ENCODE measurements at regions not wholly inside any gene's neighbourhood (a gene's known extent, or its start where the extent isn't known, plus 50 kb on each side); places are given as distances from the start of the nearest gene placed in this dataset.

- TF ChIP-seq ZNF26 (tag by site-specific recombination; IDR thresholded peaks at IDR 0.05): no peak
- TF ChIP-seq ZBTB48 (tag by site-specific recombination; IDR thresholded peaks at IDR 0.05): no peak
- no peak for TF ChIP-seq SP7 (tag by site-specific recombination; IDR thresholded peaks at IDR 0.05)
- no peak for TF ChIP-seq ZBTB17 (tag by site-specific recombination; IDR thresholded peaks at IDR 0.05)
- TF ChIP-seq ZNF416 (tag by site-specific recombination; IDR thresholded peaks at IDR 0.05): no peak
- TF ChIP-seq, protein P1, sequence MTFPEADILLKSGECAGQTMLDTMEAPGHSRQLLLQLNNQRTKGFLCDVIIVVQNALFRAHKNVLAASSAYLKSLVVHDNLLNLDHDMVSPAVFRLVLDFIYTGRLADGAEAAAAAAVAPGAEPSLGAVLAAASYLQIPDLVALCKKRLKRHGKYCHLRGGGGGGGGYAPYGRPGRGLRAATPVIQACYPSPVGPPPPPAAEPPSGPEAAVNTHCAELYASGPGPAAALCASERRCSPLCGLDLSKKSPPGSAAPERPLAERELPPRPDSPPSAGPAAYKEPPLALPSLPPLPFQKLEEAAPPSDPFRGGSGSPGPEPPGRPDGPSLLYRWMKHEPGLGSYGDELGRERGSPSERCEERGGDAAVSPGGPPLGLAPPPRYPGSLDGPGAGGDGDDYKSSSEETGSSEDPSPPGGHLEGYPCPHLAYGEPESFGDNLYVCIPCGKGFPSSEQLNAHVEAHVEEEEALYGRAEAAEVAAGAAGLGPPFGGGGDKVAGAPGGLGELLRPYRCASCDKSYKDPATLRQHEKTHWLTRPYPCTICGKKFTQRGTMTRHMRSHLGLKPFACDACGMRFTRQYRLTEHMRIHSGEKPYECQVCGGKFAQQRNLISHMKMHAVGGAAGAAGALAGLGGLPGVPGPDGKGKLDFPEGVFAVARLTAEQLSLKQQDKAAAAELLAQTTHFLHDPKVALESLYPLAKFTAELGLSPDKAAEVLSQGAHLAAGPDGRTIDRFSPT (tag by site-specific recombination; IDR thresholded peaks at IDR 0.05): no peak
- TF ChIP-seq IKZF3 (tag by site-specific recombination; IDR thresholded peaks at IDR 0.05): no peak
- no peak for TF ChIP-seq PRDM1 (tag by site-specific recombination; IDR thresholded peaks at IDR 0.05)
- no peak for TF ChIP-seq GLI2 (tag by site-specific recombination; IDR thresholded peaks at IDR 0.05; ENCODE audit: borderline replicate concordance, low read depth)
- no peak for TF ChIP-seq ZNF433 (tag by site-specific recombination; IDR thresholded peaks at IDR 0.05; ENCODE audit: low read depth)
- peak; percentile 45 for TF ChIP-seq GLIS1 (tag by site-specific recombination; IDR thresholded peaks at IDR 0.05)
- no peak for TF ChIP-seq ZNF423 (tag by site-specific recombination; IDR thresholded peaks at IDR 0.05)
- no peak for TF ChIP-seq ZSCAN23 (tag by site-specific recombination; IDR thresholded peaks at IDR 0.05)
- TF ChIP-seq CTCF (tag by site-specific recombination; IDR thresholded peaks at IDR 0.05): no peak
- no peak for TF ChIP-seq FEZF1 (tag by site-specific recombination; IDR thresholded peaks at IDR 0.05)
- no peak for TF ChIP-seq BCL11B (tag by site-specific recombination; IDR thresholded peaks at IDR 0.05; ENCODE audit: low read depth)
- no peak for TF ChIP-seq ZNF624 (tag by site-specific recombination; IDR thresholded peaks at IDR 0.05)
- no peak for TF ChIP-seq ZNF664 (tag by site-specific recombination; IDR thresholded peaks at IDR 0.05)
- TF ChIP-seq KLF1 (tag by site-specific recombination; IDR thresholded peaks at IDR 0.05): peak; percentile 50
- TF ChIP-seq ZNF747 (tag by site-specific recombination; IDR thresholded peaks at IDR 0.05): no peak
- TF ChIP-seq, protein P2, sequence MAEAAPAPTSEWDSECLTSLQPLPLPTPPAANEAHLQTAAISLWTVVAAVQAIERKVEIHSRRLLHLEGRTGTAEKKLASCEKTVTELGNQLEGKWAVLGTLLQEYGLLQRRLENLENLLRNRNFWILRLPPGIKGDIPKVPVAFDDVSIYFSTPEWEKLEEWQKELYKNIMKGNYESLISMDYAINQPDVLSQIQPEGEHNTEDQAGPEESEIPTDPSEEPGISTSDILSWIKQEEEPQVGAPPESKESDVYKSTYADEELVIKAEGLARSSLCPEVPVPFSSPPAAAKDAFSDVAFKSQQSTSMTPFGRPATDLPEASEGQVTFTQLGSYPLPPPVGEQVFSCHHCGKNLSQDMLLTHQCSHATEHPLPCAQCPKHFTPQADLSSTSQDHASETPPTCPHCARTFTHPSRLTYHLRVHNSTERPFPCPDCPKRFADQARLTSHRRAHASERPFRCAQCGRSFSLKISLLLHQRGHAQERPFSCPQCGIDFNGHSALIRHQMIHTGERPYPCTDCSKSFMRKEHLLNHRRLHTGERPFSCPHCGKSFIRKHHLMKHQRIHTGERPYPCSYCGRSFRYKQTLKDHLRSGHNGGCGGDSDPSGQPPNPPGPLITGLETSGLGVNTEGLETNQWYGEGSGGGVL (tag by site-specific recombination; IDR thresholded peaks at IDR 0.05): no peak
- TF ChIP-seq GLIS2 (tag by site-specific recombination; IDR thresholded peaks at IDR 0.05): no peak
- no peak for TF ChIP-seq ZNF174 (tag by site-specific recombination; IDR thresholded peaks at IDR 0.05)
- no peak for TF ChIP-seq ZNF621 (tag by site-specific recombination; IDR thresholded peaks at IDR 0.05)
- peak; percentile 56; the same call in 1 of the 2 replicates for TF ChIP-seq ZNF692 (tag by site-specific recombination; IDR thresholded peaks at IDR 0.05)
- no peak for TF ChIP-seq ZNF350 (tag by site-specific recombination; IDR thresholded peaks at IDR 0.05)
- no peak for TF ChIP-seq ZNF138 (tag by site-specific recombination; IDR thresholded peaks at IDR 0.05; ENCODE audit: borderline replicate concordance)
- no peak for TF ChIP-seq ZNF488 (tag by site-specific recombination; IDR thresholded peaks at IDR 0.05)
- TF ChIP-seq EGR2 (tag by site-specific recombination; IDR thresholded peaks at IDR 0.05; ENCODE audit: low read depth): no peak
- TF ChIP-seq ZNF701 (tag by site-specific recombination; IDR thresholded peaks at IDR 0.05): no peak
- TF ChIP-seq ZNF777 (tag by site-specific recombination; IDR thresholded peaks at IDR 0.05; ENCODE audit: borderline replicate concordance): no peak
- no peak for TF ChIP-seq ZNF548 (tag by site-specific recombination; IDR thresholded peaks at IDR 0.05)
Observed at GRCh38 chr10:42952349-42952748, 124.5 kb upstream of the RET start (continued).

Data from HEK293 (cell line).